HL-60 (cell line): ENCODE measurements at regions not wholly inside any gene's neighbourhood (a gene's known extent, or its start where the extent isn't known, plus 50 kb on each side); places are given as distances from the start of the nearest gene placed in this dataset.

Experiments
- CTCF ChIP-seq: IDR thresholded peaks from one replicate; pipeline ENCODE4 v1.5.1; 2011; ENCODE audit warnings: low read length, control low read depth, inconsistent platforms; ENCODE audit not compliant: insufficient read depth
- GABPA ChIP-seq: IDR thresholded peaks from 2 replicates; pipeline ENCODE4 v1.6.1; 2012; ENCODE audit warnings: low read depth
- POLR2AphosphoS5 ChIP-seq: IDR thresholded peaks from 2 replicates; pipeline ENCODE4 v1.6.1; 2012; ENCODE audit warnings: low read depth
- REST ChIP-seq: IDR thresholded peaks from 2 replicates; pipeline ENCODE4 v1.6.1; 2012; ENCODE audit warnings: low read depth; ENCODE audit not compliant: insufficient replicate concordance
- SPI1 ChIP-seq: IDR thresholded peaks from 2 replicates; pipeline ENCODE4 v1.6.1; 2012; ENCODE audit warnings: low read depth, mild to moderate bottlenecking, borderline replicate concordance

GRCh38 chr12:34166427-34167060 lies 144.2 kb downstream of the ALG10 start:
- TF ChIP-seq CTCF = no peak
- TF ChIP-seq GABPA = no peak
- TF ChIP-seq POLR2AphosphoS5 = no peak
- TF ChIP-seq REST = no peak
- TF ChIP-seq SPI1 = no peak
